IMR-90 (cell line): ENCODE measurements at regions not wholly inside any gene's neighbourhood (a gene's known extent, or its start where the extent isn't known, plus 50 kb on each side); places are given as distances from the start of the nearest gene placed in this dataset.

Experiments
- ATAC-seq: fragments of 200-7000 bp; cut with Tn5 transposase; 2 replicates; pipeline ENCODE4 v1.9.1; 2020; ENCODE audit warnings: low read depth, mild to moderate bottlenecking, moderate library complexity
- BruUV-seq: library from RNA; stranded (reverse); fragments of 400-500 nt; replicated peaks from 2 replicates; lab custom pipeline; 2021; lab: Mats Ljungman, UMichigan
- CTCF ChIA-PET: fragments of 300-600 bp; formaldehyde crosslinking; extraction: SDS; loops from one replicate; lab custom pipeline; 2021; ENCODE audit warnings: antibody characterized with exemption; lab: Yijun Ruan, JAX
- POLR2A ChIA-PET: fragments of 300-600 bp; sonication (Branson Sonifier 250); formaldehyde crosslinking; loops from one replicate; lab custom pipeline; 2022; ENCODE audit warnings: antibody characterized with exemption; ENCODE audit not compliant: unreplicated experiment; lab: Charles Lee
- DNase-seq: peaks from one replicate; pipeline ENCODE4 v3.0.0; 2013
- H2AFZ ChIP-seq: replicated peaks from 2 replicates; pipeline ENCODE3; 2013; ENCODE audit warnings: low read length, mild to moderate bottlenecking; ENCODE audit not compliant: poor library complexity
- H2AK5ac ChIP-seq: 2 replicates; pipeline ENCODE4 v1.6.1; 2013; ENCODE audit warnings: low read depth, low read length, inconsistent platforms
- H2AK9ac ChIP-seq: replicated peaks from 2 replicates; pipeline ENCODE3; 2013; ENCODE audit warnings: mild to moderate bottlenecking, low read depth, low read length, moderate library complexity; ENCODE audit not compliant: poor library complexity
- H2BK120ac ChIP-seq: 2 replicates; pipeline ENCODE4 v1.6.1; 2013; ENCODE audit warnings: low read depth, low read length, inconsistent platforms
- H2BK15ac ChIP-seq: 3 replicates; pipeline ENCODE4 v1.6.1; 2013; ENCODE audit warnings: low read depth, low read length, inconsistent platforms
- H2BK20ac ChIP-seq: 2 replicates; pipeline ENCODE4 v1.6.1; 2013; ENCODE audit warnings: low read depth, mild to moderate bottlenecking, inconsistent platforms, low read length, moderate library complexity
- H2BK5ac ChIP-seq: 2 replicates; pipeline ENCODE4 v1.6.1; 2013; ENCODE audit warnings: mild to moderate bottlenecking, low read depth, low read length, inconsistent platforms; ENCODE audit not compliant: poor library complexity, severe bottlenecking
- H3K14ac ChIP-seq: replicated peaks from 2 replicates; pipeline ENCODE4 v1.6.1; 2013; ENCODE audit warnings: low read depth, low read length, inconsistent platforms
- H3K18ac ChIP-seq: 2 replicates; pipeline ENCODE4 v1.6.1; 2013; ENCODE audit warnings: low read depth, low read length, control low read depth
- H3K23ac ChIP-seq: 2 replicates; pipeline ENCODE4 v1.6.1; 2013; ENCODE audit warnings: low read depth, low read length, inconsistent platforms
- H3K27ac ChIP-seq: 2 replicates; pipeline ENCODE4 v1.5.1; 2013; ENCODE audit warnings: mild to moderate bottlenecking, control low read depth, low read length; ENCODE audit not compliant: insufficient read depth
- H3K27me3 ChIP-seq: 2 replicates; pipeline ENCODE4 v1.6.1; 2013; ENCODE audit warnings: low read length; ENCODE audit not compliant: control insufficient read depth, insufficient read depth
- H3K36me3 ChIP-seq: 2 replicates; pipeline ENCODE4 v1.6.1; 2013; ENCODE audit warnings: low read length, mixed read lengths; ENCODE audit not compliant: control insufficient read depth, insufficient read depth
- H3K4ac ChIP-seq: 2 replicates; pipeline ENCODE4 v1.6.1; 2013; ENCODE audit warnings: low read depth, low read length, inconsistent platforms
- H3K4me1 ChIP-seq: 2 replicates; pipeline ENCODE4 v1.6.1; 2013; ENCODE audit warnings: low read length, mixed read lengths; ENCODE audit not compliant: control insufficient read depth, insufficient read depth
- H3K4me2 ChIP-seq: 2 replicates; pipeline ENCODE4 v1.6.1; 2013; ENCODE audit warnings: low read depth, mild to moderate bottlenecking, control low read depth, low read length, moderate library complexity
- H3K4me3 ChIP-seq: 2 replicates; pipeline ENCODE4 v1.5.1; 2013; ENCODE audit warnings: low read depth, mild to moderate bottlenecking, control low read depth, low read length, moderate library complexity; ENCODE audit not compliant: insufficient read depth
- H3K56ac ChIP-seq: 2 replicates; pipeline ENCODE4 v1.6.1; 2013; ENCODE audit warnings: low read length, inconsistent platforms; ENCODE audit not compliant: insufficient read depth; ENCODE audit errors: extremely low read depth
- H3K79me1 ChIP-seq, 2 experiments: 2 replicates each; pipeline ENCODE4 v1.6.1; 2013; ENCODE audit warnings: low read length in 2 of 2, inconsistent platforms in 1 of 2, low read depth in 1 of 2
- H3K9ac ChIP-seq: 2 replicates; pipeline ENCODE4 v1.6.1; 2013; ENCODE audit warnings: low read depth, low read length, control low read depth
- H3K9me1 ChIP-seq: 2 replicates; pipeline ENCODE4 v1.6.1; 2013; ENCODE audit warnings: low read length, inconsistent platforms; ENCODE audit not compliant: insufficient read depth
- H3K9me3 ChIP-seq: 2 replicates; pipeline ENCODE4 v1.6.1; 2013; ENCODE audit warnings: low read length; ENCODE audit not compliant: control insufficient read depth, insufficient read depth
- H4K20me1 ChIP-seq: 2 replicates; pipeline ENCODE4 v1.6.1; 2013; ENCODE audit warnings: low read length, inconsistent platforms; ENCODE audit not compliant: insufficient read depth
- H4K5ac ChIP-seq: 2 replicates; pipeline ENCODE4 v1.6.1; 2013; ENCODE audit warnings: mild to moderate bottlenecking, low read depth, low read length, control low read depth
- H4K8ac ChIP-seq, 2 experiments: 2 replicates each; pipeline ENCODE4 v1.6.1; 2013; ENCODE audit warnings: low read depth in 2 of 2, low read length in 2 of 2, control low read depth in 1 of 2, inconsistent platforms in 1 of 2
- H4K91ac ChIP-seq: 2 replicates; pipeline ENCODE4 v1.6.1; 2013; ENCODE audit warnings: low read depth, low read length, inconsistent platforms; ENCODE audit not compliant: insufficient read depth
- BHLHE40 ChIP-seq: fragments of 150-350 bp; IDR thresholded peaks from 2 replicates; pipeline ENCODE4 v1.6.1; 2016; ENCODE audit warnings: mild to moderate bottlenecking, low read depth, low read length
- CEBPB ChIP-seq: IDR thresholded peaks from 2 replicates; pipeline ENCODE4 v1.6.1; 2012; ENCODE audit warnings: low read depth, low read length, improper control_type of control experiment
- CHD1 ChIP-seq: IDR thresholded peaks from 2 replicates; pipeline ENCODE4 v1.6.1; 2012; ENCODE audit warnings: low read depth, low read length, improper control_type of control experiment
- ELK1 ChIP-seq: fragments of 150-350 bp; IDR thresholded peaks from 2 replicates; pipeline ENCODE4 v1.6.1; 2016; ENCODE audit warnings: low read depth, mild to moderate bottlenecking, low read length, moderate library complexity, borderline replicate concordance
- FOS ChIP-seq: fragments of 150-350 bp; IDR thresholded peaks from 2 replicates; pipeline ENCODE4 v1.6.1; 2016; ENCODE audit warnings: low read depth, low read length
- MAFK ChIP-seq: IDR thresholded peaks from 2 replicates; pipeline ENCODE4 v1.6.1; 2012; ENCODE audit warnings: low read depth, low read length, improper control_type of control experiment
- MAZ ChIP-seq: IDR thresholded peaks from 2 replicates; pipeline ENCODE4 v1.6.1; 2012; ENCODE audit warnings: low read depth, mild to moderate bottlenecking, low read length, improper control_type of control experiment, moderate library complexity, borderline replicate concordance
- MXI1 ChIP-seq: IDR thresholded peaks from 2 replicates; pipeline ENCODE4 v1.6.1; 2012; ENCODE audit warnings: low read depth, mild to moderate bottlenecking, low read length, moderate library complexity, borderline replicate concordance
- NFE2L2 ChIP-seq: fragments of 150-350 bp; IDR thresholded peaks from 2 replicates; pipeline ENCODE4 v1.6.1; 2016; ENCODE audit warnings: low read depth, mild to moderate bottlenecking, low read length
- POLR2A ChIP-seq: IDR thresholded peaks from 2 replicates; pipeline ENCODE4 v1.6.1; 2012; ENCODE audit warnings: mild to moderate bottlenecking, low read depth, low read length
- RAD21 ChIP-seq: IDR thresholded peaks from 2 replicates; pipeline ENCODE4 v1.6.1; 2012; ENCODE audit warnings: low read length, improper control_type of control experiment
- RCOR1 ChIP-seq: IDR thresholded peaks from 2 replicates; pipeline ENCODE4 v1.6.1; 2012; ENCODE audit warnings: mild to moderate bottlenecking, low read length, improper control_type of control experiment; ENCODE audit not compliant: insufficient replicate concordance
- RFX5 ChIP-seq: IDR thresholded peaks from 2 replicates; pipeline ENCODE4 v1.8.0; 2012; ENCODE audit warnings: low read depth, mild to moderate bottlenecking, low read length, moderate library complexity
- SMC3 ChIP-seq: fragments of 150-350 bp; IDR thresholded peaks from 2 replicates; pipeline ENCODE4 v1.6.1; 2016; ENCODE audit warnings: low read depth, mild to moderate bottlenecking, antibody characterized with exemption, low read length, moderate library complexity
- USF2 ChIP-seq: fragments of 150-350 bp; IDR thresholded peaks from 2 replicates; pipeline ENCODE4 v1.6.1; 2017; ENCODE audit warnings: mild to moderate bottlenecking, antibody characterized with exemption, low read length, low read depth
- WGBS, 2 experiments: methylation state at CpG; one replicate each; pipeline versions ENCODE4 v1.1.5 to v1.1.7; 2013; ENCODE audit warnings: missing lambda C conversion rate in 2 of 2; ENCODE audit not compliant: insufficient read length in 1 of 2; ENCODE audit errors: extremely low coverage in 2 of 2; 5-methylcytosine and 5-hydroxymethylcytosine counted together
- dilution Hi-C: fragments of 300-500 bp; cut with HindIII; formaldehyde crosslinking; loops from one replicate; pipeline ENCODE4 v1.14.3; 2018; ENCODE audit warnings: low sequenced_read_pairs; ENCODE audit not compliant: unreplicated experiment
- in situ Hi-C: fragments of 300-500 bp; cut with MboI; formaldehyde crosslinking; loops from 3 replicates; pipeline ENCODE4 v1.14.3; 2019; ENCODE audit warnings: low sequenced_read_pairs, inconsistent platforms, mixed read lengths
- intact Hi-C: fragments of 100-400 bp; cut with micrococcal nuclease; formaldehyde crosslinking; loops from 2 replicates; pipeline ENCODE4 v1.10.0; 2022
- TF ChIP-seq, protein P1 (sequence below): conservative IDR thresholded peaks from 2 replicates; pipeline ENCODE4 v1.5.1; 2012; ENCODE audit warnings: mild to moderate bottlenecking, low read depth, low read length, improper control_type of control experiment

GRCh38 chr1:5812295-5812694 lies 179.9 kb downstream of the NPHP4 start:
- Histone ChIP-seq H3K23ac (no peak overlapping the region), H2AK5ac (no peak overlapping the region), H3K4me2 (no peak overlapping the region), H2BK120ac (no peak overlapping the region), H3K36me3 (no peaks in the 10 kb centered on the region), H2AFZ (no peak overlapping the region), H3K18ac (no peak overlapping the region), H2BK15ac (no peak overlapping the region), H3K4me1 (no peaks in the 10 kb centered on the region), H3K14ac (no peak overlapping the region), H3K9ac (no peak overlapping the region), H3K56ac (no peak overlapping the region), H2BK5ac (no peak overlapping the region), H3K4ac (no peak overlapping the region), H3K27ac (no peak overlapping the region), H2AK9ac (no peak overlapping the region), H3K9me3 (peaks cover 46% of the 10 kb centered on the region), H3K4me3 (no peak overlapping the region), H4K91ac (no peak overlapping the region), H2BK20ac (no peak overlapping the region), H4K8ac (no peak overlapping the region), H4K5ac (no peak overlapping the region), H3K79me1 (no peaks in the 10 kb centered on the region), H4K20me1 (no peaks in the 10 kb centered on the region), H3K9me1 (no peaks in the 10 kb centered on the region), H3K27me3 (no peaks in the 10 kb centered on the region)
- no TSS peak for BruUV-seq
- WGBS, 2 experiments, result no CpG with 5 or more reads among the region's 2 CpGs
- CTCF ChIA-PET, result no interaction called here
- dilution Hi-C loops, result no loop called here
- ATAC-seq (no peak), DNase-seq (no peak)
- POLR2A ChIA-PET, result no interaction called here
- intact Hi-C loops, result no loop called here
- TF ChIP-seq RAD21 (no peak), CEBPB (no peak), ELK1 (no peak), BHLHE40 (no peak), MAFK (no peak), RCOR1 (no peak), MXI1 (no peak), USF2 (no peak), SMC3 (no peak), POLR2A (no peak), CHD1 (no peak), FOS (no peak), RFX5 (no peak), NFE2L2 (no peak), MAZ (no peak)
- TF ChIP-seq, protein P1, sequence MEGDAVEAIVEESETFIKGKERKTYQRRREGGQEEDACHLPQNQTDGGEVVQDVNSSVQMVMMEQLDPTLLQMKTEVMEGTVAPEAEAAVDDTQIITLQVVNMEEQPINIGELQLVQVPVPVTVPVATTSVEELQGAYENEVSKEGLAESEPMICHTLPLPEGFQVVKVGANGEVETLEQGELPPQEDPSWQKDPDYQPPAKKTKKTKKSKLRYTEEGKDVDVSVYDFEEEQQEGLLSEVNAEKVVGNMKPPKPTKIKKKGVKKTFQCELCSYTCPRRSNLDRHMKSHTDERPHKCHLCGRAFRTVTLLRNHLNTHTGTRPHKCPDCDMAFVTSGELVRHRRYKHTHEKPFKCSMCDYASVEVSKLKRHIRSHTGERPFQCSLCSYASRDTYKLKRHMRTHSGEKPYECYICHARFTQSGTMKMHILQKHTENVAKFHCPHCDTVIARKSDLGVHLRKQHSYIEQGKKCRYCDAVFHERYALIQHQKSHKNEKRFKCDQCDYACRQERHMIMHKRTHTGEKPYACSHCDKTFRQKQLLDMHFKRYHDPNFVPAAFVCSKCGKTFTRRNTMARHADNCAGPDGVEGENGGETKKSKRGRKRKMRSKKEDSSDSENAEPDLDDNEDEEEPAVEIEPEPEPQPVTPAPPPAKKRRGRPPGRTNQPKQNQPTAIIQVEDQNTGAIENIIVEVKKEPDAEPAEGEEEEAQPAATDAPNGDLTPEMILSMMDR, result no peak
- in situ Hi-C loops, result no loop called here
